ENCODE measurements at regions not wholly inside any gene's neighbourhood (a gene's known extent, or its start where the extent isn't known, plus 50 kb on each side); places are given as distances from the start of the nearest gene placed in this dataset.

DNA sequence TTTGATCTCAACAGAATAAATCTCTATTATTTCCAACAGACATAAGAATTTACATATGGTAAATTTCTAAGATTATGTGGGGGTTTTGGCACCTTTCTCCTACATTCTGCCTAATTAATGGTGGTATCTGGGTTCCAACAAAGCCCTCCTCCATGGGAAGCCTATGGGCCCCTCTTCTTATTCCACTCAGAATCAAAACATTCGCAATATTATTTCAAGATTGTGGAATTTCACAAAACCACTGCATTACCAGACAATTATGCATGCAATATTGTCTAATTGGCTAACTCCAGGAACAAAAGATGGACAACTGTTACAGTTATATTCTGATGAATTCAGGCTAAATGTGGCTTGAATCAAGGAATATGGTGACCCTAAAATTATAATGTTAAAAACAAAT lies 434.0 kb downstream of the NFIB start:
- no peak overlapping the region for H3K4me3 ChIP-seq (ENCODE audit: low read depth, low read length)
- DNase-seq (ENCODE audit: low read depth): no peak
- TF ChIP-seq, protein P1, sequence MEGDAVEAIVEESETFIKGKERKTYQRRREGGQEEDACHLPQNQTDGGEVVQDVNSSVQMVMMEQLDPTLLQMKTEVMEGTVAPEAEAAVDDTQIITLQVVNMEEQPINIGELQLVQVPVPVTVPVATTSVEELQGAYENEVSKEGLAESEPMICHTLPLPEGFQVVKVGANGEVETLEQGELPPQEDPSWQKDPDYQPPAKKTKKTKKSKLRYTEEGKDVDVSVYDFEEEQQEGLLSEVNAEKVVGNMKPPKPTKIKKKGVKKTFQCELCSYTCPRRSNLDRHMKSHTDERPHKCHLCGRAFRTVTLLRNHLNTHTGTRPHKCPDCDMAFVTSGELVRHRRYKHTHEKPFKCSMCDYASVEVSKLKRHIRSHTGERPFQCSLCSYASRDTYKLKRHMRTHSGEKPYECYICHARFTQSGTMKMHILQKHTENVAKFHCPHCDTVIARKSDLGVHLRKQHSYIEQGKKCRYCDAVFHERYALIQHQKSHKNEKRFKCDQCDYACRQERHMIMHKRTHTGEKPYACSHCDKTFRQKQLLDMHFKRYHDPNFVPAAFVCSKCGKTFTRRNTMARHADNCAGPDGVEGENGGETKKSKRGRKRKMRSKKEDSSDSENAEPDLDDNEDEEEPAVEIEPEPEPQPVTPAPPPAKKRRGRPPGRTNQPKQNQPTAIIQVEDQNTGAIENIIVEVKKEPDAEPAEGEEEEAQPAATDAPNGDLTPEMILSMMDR (IDR thresholded peaks at IDR 0.05; ENCODE audit: low read depth, low read length, missing control alignments): no peak
- in situ Hi-C loops (cut with HindIII; ENCODE audit: low sequenced_read_pairs): no loop called here

DNA sequence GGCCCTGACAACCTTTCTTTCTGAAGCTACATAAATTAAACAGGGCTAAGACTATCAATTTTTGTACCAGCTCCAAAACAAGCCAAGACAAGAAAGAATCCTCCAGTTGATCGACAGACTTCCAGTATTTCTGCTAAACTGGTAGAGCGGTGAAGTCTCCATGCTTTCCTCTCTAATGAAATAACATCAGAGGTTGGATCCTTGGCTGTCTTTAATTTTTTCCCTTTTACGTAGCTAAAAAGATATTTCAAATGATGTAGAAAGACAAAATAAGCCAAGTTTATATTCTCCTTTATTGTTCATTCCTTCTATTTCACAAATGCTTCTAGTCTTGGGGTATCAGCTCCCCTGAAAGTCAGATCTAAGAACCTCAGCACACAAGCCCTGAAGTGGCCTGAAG lies 434.9 kb downstream of the NFIB start:
- DNase-seq (ENCODE audit: low read depth): no peak
- no peak overlapping the region for H3K4me3 ChIP-seq (ENCODE audit: low read depth, low read length)
- in situ Hi-C loops (cut with HindIII; ENCODE audit: low sequenced_read_pairs): no loop called here
- TF ChIP-seq, protein P1 (IDR thresholded peaks at IDR 0.05; ENCODE audit: low read depth, low read length, missing control alignments): no peak

DNA sequence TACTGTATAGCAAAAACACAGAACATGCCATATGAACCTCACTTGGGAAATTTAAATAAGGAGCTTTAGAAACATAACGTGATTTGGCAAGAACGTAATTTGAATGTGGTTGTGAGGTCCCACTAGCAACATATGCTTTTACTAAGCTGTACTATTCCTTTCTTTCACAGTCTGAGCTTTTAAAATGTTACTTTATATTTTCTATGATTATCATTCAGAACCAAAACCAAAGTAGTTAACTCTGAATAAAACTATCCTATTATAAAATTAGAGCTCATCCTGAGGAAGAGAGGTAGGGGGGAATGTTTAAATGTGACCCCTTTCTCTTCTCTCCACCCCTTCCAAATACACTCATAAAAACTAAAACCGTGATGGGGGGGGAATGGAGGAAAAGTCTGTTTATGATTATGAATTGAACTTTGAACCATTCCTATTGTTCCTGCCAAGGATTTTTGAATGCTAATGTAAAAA lies 435.7 kb downstream of the NFIB start:
- TF ChIP-seq, protein P1 (IDR thresholded peaks at IDR 0.05; ENCODE audit: low read depth, low read length, missing control alignments): no peak
- no peak overlapping the region for H3K4me3 ChIP-seq (ENCODE audit: low read depth, low read length)
- DNase-seq (ENCODE audit: low read depth): no peak
- in situ Hi-C loops (cut with HindIII; ENCODE audit: low sequenced_read_pairs): no loop called here

DNA sequence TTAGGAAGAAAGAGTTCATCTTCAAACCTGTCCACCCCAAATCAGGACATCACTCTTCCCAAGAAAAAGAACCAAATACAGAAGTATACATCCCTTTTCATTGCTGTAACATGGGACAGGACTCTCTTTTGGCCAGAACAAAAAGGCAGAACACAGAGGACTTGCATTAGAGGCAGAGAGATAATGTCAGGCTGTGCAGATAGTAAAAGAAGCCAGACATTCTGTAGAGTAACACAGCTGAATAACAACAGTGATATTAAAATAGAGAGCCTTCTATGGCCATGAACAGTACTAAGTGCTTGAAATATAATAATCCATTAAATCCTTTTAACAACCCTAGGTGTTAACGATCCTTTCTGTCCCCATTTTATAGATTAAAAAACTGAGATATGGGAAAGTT lies 437.2 kb downstream of the NFIB start:
- no peak overlapping the region for H3K4me3 ChIP-seq (ENCODE audit: low read depth, low read length)
- in situ Hi-C loops (cut with HindIII; ENCODE audit: low sequenced_read_pairs): no loop called here
- TF ChIP-seq, protein P1 (IDR thresholded peaks at IDR 0.05; ENCODE audit: low read depth, low read length, missing control alignments): no peak
- DNase-seq (ENCODE audit: low read depth): no peak

DNA sequence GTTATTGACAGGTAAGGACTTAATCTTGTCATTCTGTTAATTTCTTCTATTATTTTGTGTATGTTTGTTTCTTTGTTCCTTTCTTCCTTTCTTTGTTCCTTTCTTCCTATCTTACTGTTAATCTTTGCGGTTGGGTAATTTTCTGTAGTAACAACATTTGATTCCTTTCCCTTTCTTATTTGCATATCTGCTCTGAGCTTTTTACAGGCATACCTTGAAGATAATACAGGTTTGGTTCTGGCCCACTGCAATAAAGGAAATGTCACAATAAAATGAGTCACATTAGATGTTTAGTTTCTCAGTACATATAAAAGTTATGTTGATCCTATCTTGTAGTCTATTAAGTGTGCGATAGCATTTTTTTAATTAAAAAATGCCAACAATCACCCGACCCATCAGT lies 440.7 kb downstream of the NFIB start:
- DNase-seq (ENCODE audit: low read depth): no peak
- H3K4me3 ChIP-seq (ENCODE audit: low read depth, low read length): no peak overlapping the region
- TF ChIP-seq, protein P1 (IDR thresholded peaks at IDR 0.05; ENCODE audit: low read depth, low read length, missing control alignments): no peak
- in situ Hi-C loops (cut with HindIII; ENCODE audit: low sequenced_read_pairs): no loop called here

DNA sequence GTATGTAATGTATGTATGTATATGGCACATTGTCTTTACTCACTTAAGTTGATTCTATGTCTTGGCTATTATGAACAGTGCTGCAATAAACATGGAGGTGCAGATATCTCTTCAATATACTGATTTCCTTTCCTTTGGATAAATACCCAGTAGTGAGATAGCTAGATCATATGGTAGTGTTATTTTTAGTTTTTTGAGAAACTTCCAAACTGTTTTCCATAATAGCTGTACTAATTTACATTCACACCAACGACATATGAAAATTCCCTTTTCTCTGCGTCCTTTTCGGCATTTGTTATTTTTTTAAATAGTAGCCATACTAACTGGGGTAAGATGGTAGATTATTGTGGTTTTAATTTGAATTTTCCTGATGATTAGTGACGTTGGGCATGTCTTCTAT lies 445.6 kb downstream of the NFIB start:
- in situ Hi-C loops (cut with HindIII; ENCODE audit: low sequenced_read_pairs): no loop called here
- TF ChIP-seq, protein P1 (IDR thresholded peaks at IDR 0.05; ENCODE audit: low read depth, low read length, missing control alignments): no peak
- no peak overlapping the region for H3K4me3 ChIP-seq (ENCODE audit: low read depth, low read length)
- DNase-seq (ENCODE audit: low read depth): no peak

DNA sequence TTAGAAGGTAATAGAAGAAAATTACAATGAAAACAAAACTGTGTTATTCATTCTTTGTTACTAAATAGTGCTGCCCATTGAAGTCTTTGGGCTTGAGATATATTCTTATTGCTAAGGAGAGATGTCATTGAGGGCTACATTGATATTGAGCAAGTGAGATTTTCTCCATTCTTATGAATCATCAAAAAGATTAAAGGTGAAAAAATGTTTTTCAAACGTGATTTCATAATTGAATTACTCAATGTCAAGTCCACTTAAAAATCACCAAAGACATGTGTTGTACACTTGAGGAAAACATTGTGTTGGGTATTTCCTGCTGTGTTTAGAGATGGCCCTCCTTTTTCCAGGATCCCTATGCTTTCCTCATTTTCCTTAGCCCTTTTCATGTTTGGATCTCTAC lies 448.1 kb downstream of the NFIB start:
- in situ Hi-C loops (cut with HindIII; ENCODE audit: low sequenced_read_pairs): no loop called here
- no peak for DNase-seq (ENCODE audit: low read depth)

More for the DNA sequence above, 448.1 kb downstream of the NFIB start:
- H3K4me3 ChIP-seq (ENCODE audit: low read depth, low read length): no peak overlapping the region
- TF ChIP-seq, protein P1 (IDR thresholded peaks at IDR 0.05; ENCODE audit: low read depth, low read length, missing control alignments): no peak
